Inferior parietal cortex (tissue), 1 donor: ENCODE measurements at regions not wholly inside any gene's neighbourhood (a gene's known extent, or its start where the extent isn't known, plus 50 kb on each side); places are given as distances from the start of the nearest gene placed in this dataset.

Experiments used
- DNase-seq: peaks from one replicate; pipeline ENCODE4 v3.0.0-alpha.2; 2016; ENCODE audit errors: extremely low spot score

DNA sequence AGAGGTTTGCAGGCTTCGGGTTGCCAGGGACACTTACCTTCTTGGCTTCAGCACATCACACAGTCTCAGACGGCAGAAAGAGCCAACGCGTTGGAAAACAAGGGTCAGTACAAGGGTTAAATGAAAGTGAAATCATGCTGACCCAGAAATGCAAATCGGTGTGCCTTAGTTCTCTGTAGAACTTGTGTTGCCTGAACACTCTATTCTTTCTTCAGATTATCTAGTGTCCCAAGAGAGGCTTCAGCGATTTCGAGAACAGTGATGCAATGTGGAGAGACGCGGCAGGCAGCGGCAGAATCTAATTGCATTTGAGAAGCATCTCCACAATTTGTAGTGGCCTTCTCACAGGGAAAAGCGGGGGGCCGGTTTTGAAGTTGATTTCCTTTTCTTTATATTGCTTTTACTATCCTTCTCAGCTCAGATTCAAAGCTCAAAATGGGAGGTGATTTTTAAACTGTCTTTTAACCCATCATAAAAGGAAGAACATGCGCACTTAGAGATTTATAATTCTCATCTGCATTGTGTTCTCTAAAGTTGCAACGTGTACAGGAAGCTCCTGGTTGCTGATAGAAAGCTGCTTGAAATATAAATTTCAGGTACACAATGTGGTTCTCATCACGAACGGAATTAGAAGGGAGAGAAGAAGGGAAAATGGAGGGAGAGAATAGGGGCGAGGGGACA lies 67.8 kb upstream of the EGLN3 start:
- DNase-seq: peak; percentile 29

DNA sequence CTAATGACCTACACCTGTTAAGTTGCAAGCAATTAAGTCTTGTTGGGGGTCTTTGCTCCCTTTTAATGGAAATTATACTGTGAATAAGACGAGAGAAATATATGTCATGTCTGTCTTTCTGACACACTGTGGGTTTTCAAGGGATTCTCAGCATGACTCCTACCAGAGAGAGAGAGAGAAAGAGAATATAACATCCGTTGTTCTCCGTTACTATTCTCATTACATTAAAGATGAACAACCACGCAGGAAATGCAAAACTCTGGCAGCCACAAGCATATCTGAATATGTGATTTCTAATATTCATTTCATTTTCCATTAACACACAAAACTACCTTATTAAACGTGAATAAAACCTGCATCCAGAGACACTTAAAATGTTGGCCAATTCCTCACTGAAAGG lies 67.3 kb upstream of the EGLN3 start:
- DNase-seq: no peak

GRCh38 chr14:34015383-34015782 lies 64.5 kb upstream of the EGLN3 start:
- DNase-seq: no peak

GRCh38 chr14:34014936-34015335 lies 64.1 kb upstream of the EGLN3 start:
- no peak for DNase-seq

GRCh38 chr14:34013721-34014060 lies 62.8 kb upstream of the EGLN3 start:
- DNase-seq: no peak

- DNase-seq: no peak
Observed at GRCh38 chr14:34012978-34013720, 62.3 kb upstream of the EGLN3 start.

DNA sequence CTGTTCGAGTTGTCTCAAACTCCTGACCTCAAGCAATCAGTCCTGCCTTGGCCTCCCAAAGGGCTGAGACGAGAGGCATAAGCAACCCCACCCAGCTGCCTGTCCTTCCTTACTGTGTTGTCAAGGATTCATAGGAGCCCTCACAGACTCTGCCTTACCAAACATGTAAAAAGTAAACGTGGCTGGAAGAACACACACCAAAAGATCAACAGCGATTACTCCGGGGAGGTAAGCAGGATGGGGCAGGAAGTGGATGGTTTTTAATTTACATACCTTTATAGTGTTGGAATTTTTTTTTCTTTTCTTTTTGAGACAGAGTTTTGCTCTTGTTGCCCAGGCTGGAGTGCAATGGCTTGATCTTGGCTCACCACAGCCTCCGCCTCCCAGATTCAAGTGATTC lies 61.5 kb upstream of the EGLN3 start:
- no peak for DNase-seq

GRCh38 chr14:34009956-34010355 lies 59.1 kb upstream of the EGLN3 start:
- no peak for DNase-seq

DNA sequence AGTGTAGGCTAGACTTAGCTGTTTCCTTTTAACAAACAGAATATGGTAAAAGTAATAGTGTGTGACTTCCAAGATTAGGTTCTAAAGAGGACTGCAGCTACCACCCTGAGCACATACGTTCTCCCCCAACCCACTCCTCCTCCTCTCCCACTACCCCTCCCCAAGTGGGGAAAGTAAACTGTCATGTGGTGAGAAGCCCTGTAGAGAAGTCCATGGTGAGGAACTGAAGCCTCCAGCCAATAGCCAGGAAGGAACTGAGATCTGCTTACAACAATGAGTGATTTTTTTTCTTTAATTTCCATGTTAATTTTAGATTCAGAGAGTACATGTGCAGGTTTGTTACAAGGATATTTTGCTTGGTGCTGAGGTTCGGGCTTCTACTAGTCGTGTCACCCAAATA lies 57.0 kb upstream of the EGLN3 start:
- DNase-seq: no peak

DNA sequence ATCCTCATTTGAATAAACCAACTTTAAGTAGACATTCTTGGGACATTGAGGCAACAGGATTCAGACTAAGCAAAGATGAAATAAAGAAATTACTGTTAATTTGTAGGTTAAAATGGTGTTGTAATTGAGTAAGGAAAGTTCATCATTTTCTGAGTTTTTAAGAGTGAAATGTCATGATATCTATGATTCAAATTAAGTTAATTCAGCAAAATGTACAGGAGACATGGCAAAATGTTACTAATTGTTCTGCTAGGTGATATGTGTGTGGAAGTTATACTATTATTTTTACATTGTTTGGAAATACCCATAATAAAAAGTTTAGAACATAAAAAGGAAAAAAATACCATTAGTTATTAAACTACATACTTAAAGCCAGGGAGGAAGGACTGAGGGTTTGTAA lies 55.0 kb upstream of the EGLN3 start:
- no peak for DNase-seq

DNA sequence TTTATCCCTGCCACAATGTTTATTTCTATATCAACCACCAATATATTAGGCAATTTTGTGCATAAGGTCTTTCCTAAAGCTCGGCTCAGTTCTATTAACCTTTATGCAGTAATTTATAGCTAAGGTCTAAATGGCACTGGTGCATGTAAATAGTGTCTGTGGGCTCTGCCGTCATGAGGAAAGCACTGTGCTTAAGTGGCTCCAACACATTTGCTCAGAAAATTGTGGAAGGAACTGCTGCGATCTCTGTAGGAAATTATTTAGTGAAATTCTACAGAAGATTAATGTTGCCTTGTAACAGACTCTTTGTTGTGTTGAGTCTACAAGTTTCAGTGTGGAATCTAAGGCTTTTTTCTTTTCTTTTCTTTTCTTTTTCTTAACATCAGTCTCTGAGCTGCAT lies 54.0 kb upstream of the EGLN3 start:
- DNase-seq: no peak

- no peak for DNase-seq
Observed at GRCh38 chr14:34003691-34004090, 52.8 kb upstream of the EGLN3 start.

DNA sequence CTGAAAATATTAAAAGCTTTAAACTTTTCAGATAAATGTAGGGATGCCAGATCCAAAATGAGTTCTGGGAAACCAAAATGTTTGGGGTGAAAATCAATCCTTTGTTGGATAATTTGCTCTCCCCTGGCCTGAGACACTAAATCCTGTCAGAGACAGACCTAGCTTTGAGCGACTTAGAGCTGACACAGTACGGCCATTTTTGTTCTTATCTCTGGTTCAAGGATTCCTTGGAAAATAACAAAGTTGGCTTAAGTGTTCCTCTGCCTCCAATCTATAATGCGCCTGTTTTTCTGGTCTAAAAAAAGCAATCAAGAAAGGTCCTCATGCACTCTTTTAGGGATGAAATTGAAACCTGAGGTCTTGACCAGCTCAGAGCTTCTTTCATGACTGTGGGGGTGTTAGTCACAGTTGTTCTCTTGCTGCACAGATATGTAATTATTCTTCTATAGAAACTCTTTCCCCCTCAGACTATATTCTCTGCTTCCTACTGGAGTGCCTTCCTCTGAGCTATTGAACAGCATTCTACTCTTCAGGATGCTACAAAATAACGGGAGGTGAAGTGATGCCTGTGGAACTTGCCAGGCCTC lies 52.3 kb upstream of the EGLN3 start:
- DNase-seq: no peak
